ENCODE measurements at regions not wholly inside any gene's neighbourhood (a gene's known extent, or its start where the extent isn't known, plus 50 kb on each side); places are given as distances from the start of the nearest gene placed in this dataset.

DNA sequence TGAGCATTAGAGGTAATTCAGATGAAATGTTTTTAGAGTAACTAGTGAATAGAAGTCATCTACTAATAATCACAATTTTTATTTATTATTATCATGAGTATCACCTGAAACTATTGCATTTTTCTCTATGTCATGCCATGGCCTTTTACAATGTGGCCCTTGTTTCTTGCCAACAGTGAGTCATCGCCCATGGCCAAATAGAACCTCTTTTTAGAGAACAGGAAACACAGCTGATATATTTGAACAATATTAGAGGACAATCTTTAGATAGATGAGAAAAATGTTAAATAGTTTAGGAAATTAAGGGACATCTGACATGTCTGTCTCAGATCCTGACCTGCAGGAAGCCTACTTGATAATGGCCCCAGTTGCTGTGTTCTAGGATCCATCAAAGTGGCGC, 1584.4 kb upstream of the GOT2 start:
- H3K36me3 ChIP-seq = no peaks in the 10 kb centered on the region
- TF ChIP-seq CTCF (IDR thresholded peaks at IDR 0.05) = no peak
- TF ChIP-seq POLR2AphosphoS5 (IDR thresholded peaks at IDR 0.05) = no peak
- no peak for TF ChIP-seq POLR2A (IDR thresholded peaks at IDR 0.05)
- no peaks in the 10 kb centered on the region for H3K9me3 ChIP-seq
- no peaks in the 10 kb centered on the region for H3K27me3 ChIP-seq (replicated peaks; ENCODE audit: insufficient read depth)
- no peaks in the 10 kb centered on the region for H3K4me1 ChIP-seq (replicated peaks)
- no peak overlapping the region for H3K4me3 ChIP-seq
- DNase-seq (ENCODE audit: low spot score) = no peak
- whole genome bisulfite sequencing = 92% methylated on average over 2 of the region's 2 CpGs
- intact Hi-C loops (cut with DNase I) = no loop called here
- no peak overlapping the region for H3K27ac ChIP-seq

DNA sequence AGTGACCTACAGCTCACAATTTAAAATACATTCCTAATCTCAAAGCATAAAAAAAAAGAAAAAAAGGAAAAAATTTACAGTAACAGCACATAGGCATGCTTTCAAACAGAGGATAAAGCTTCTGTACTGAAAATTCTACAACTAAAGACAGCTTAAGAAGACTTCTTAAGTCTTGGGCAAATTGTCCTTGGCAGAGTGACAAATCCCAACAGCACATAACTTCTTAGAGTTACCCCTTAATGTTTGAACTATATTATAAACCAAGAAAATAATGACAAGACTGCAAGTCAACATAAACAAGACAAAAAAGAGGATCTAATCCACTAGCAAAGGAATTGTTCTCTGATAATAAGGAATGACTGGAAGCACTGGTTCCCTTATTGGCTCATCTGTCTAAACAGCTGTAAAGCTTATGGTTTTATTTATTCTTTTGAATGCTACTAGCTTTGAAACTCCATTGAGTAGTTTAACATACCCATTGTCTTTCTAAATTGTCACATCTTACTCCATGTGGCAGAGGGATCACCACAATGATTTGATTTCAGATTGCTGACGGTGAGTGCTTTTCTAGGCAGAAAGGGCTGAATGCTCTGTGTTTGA, 1576.8 kb upstream of the GOT2 start:
- intact Hi-C loops (cut with DNase I) = no loop called here
- H3K36me3 ChIP-seq = no peaks in the 10 kb centered on the region
- no peak for DNase-seq (ENCODE audit: low spot score)
- 73% methylated on average over 1 of the region's 1 CpG for WGBS
- no peak for TF ChIP-seq POLR2A (IDR thresholded peaks at IDR 0.05)
- TF ChIP-seq CTCF (IDR thresholded peaks at IDR 0.05) = no peak
- TF ChIP-seq POLR2AphosphoS5 (IDR thresholded peaks at IDR 0.05) = no peak
- no peak overlapping the region for H3K4me3 ChIP-seq
- H3K27me3 ChIP-seq (replicated peaks; ENCODE audit: insufficient read depth) = no peaks in the 10 kb centered on the region
- H3K4me1 ChIP-seq (replicated peaks) = no peaks in the 10 kb centered on the region
- no peaks in the 10 kb centered on the region for H3K9me3 ChIP-seq
- no peak overlapping the region for H3K27ac ChIP-seq

GRCh38 chr16:60304720-60305119, 1570.6 kb upstream of the GOT2 start:
- Histone ChIP-seq H3K27me3 (replicated peaks; ENCODE audit: insufficient read depth) (no peaks in the 10 kb centered on the region), H3K9me3 (no peaks in the 10 kb centered on the region), H3K4me1 (replicated peaks) (no peaks in the 10 kb centered on the region), H3K4me3 (no peak overlapping the region), H3K36me3 (no peaks in the 10 kb centered on the region), H3K27ac (no peak overlapping the region)
- intact Hi-C loops (cut with DNase I) = no loop called here
- 63% methylated on average over 2 of the region's 2 CpGs for WGBS
- no peak for DNase-seq (ENCODE audit: low spot score)
- TF ChIP-seq POLR2A (IDR thresholded peaks at IDR 0.05) (no peak), POLR2AphosphoS5 (IDR thresholded peaks at IDR 0.05) (no peak), CTCF (IDR thresholded peaks at IDR 0.05) (no peak)

DNA sequence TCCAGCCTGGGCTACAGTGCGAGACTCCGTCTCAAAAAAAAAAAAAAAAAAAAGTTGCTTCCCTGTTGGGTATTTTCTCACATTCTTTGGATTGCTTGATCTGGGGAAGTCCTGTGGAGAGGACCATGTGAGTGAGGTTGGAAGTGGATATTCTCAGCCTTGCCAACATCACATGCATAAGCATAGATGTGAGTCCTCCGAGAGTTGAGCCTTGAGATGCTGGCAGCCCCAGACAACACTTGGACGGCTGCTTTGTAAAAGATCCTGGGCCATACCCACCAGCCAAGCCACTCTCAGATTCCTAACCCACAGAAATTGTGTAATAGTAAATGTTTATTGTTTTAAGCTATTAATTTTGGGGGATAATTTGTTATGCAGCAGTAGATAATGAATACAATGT, 1570.0 kb upstream of the GOT2 start:
- no peak for TF ChIP-seq POLR2AphosphoS5 (IDR thresholded peaks at IDR 0.05)
- TF ChIP-seq CTCF (IDR thresholded peaks at IDR 0.05) = no peak
- no peak for TF ChIP-seq POLR2A (IDR thresholded peaks at IDR 0.05)
- no peak overlapping the region for H3K27ac ChIP-seq
- no peak for DNase-seq (ENCODE audit: low spot score)
- no peaks in the 10 kb centered on the region for H3K4me1 ChIP-seq (replicated peaks)
- 91% methylated on average over 4 of the region's 4 CpGs for WGBS
- H3K9me3 ChIP-seq = no peaks in the 10 kb centered on the region
- intact Hi-C loops (cut with DNase I) = no loop called here
- no peak overlapping the region for H3K4me3 ChIP-seq
- no peaks in the 10 kb centered on the region for H3K36me3 ChIP-seq
- H3K27me3 ChIP-seq (replicated peaks; ENCODE audit: insufficient read depth) = no peaks in the 10 kb centered on the region

- intact Hi-C loops (cut with DNase I) = no loop called here
- Histone ChIP-seq H3K27ac (no peak overlapping the region), H3K4me3 (no peak overlapping the region), H3K27me3 (replicated peaks; ENCODE audit: insufficient read depth) (no peaks in the 10 kb centered on the region), H3K4me1 (replicated peaks) (no peaks in the 10 kb centered on the region), H3K9me3 (no peaks in the 10 kb centered on the region), H3K36me3 (no peaks in the 10 kb centered on the region)
- TF ChIP-seq POLR2AphosphoS5 (IDR thresholded peaks at IDR 0.05) (no peak), CTCF (IDR thresholded peaks at IDR 0.05) (no peak), POLR2A (IDR thresholded peaks at IDR 0.05) (no peak)
- 65% methylated on average over 2 of the region's 2 CpGs for WGBS
- no peak for DNase-seq (ENCODE audit: low spot score)
These were observed 1568.6 kb upstream of the GOT2 start for GRCh38 chr16:60302676-60303075.

All from prostate gland (tissue), 2 donors.